Gastrocnemius medialis (tissue), 4 donors: ENCODE measurements at regions not wholly inside any gene's neighbourhood (a gene's known extent, or its start where the extent isn't known, plus 50 kb on each side); places are given as distances from the start of the nearest gene placed in this dataset.

ENCODE experiments used
- ATAC-seq, 2 donors: fragments of 150-250 bp; one replicate each; pipeline ENCODE4 v1.9.1; 2016
- DNase-seq, 2 donors: peaks; one replicate each; pipeline ENCODE4 v3.0.0-alpha.2; 2019
- H3K27ac ChIP-seq, 4 donors: fragments of 200-600 bp; sonication (generic); 1 replicate in 1 of 4; 2 replicates in 3 of 4; pipeline ENCODE4 v1.5.1; 2016 to 2018; ENCODE audit warnings: mild to moderate bottlenecking in 2 of 4, moderate library complexity in 1 of 4
- H3K27me3 ChIP-seq, 3 donors: fragments of 200-600 bp; sonication (generic) in 2 of 3; 1 replicate in 1 of 3; 2 replicates in 2 of 3; pipeline versions ENCODE4 v1.5.1 to v1.6.0; 2016 to 2019; ENCODE audit warnings: mild to moderate bottlenecking in 1 of 3, moderate library complexity in 1 of 3
- H3K36me3 ChIP-seq, 2 donors: fragments of 200-600 bp; sonication (generic) in 1 of 2; one replicate each; pipeline ENCODE4 v1.5.1; 2017 to 2018
- H3K4me1 ChIP-seq, 2 donors: fragments of 200-600 bp; sonication (generic) in 1 of 2; one replicate each; pipeline ENCODE4 v1.5.1; 2016 to 2017; ENCODE audit warnings: mild to moderate bottlenecking in 2 of 2
- H3K4me3 ChIP-seq, 4 donors: fragments of 200-600 bp; sonication (generic) in 3 of 4; 1 replicate in 1 of 4; 2 replicates in 3 of 4; pipeline ENCODE4 v1.5.1; 2016 to 2019; ENCODE audit warnings: mild to moderate bottlenecking in 2 of 4
- H3K9me3 ChIP-seq, 3 donors: fragments of 200-600 bp; sonication (generic) in 2 of 3; 1 replicate in 1 of 3; 2 replicates in 2 of 3; pipeline ENCODE4 v1.5.1; 2016 to 2019
- CTCF ChIP-seq, 5 experiments: fragments of 450-650 bp in 3 of 5; fragments of 200-600 bp in 2 of 5; sonication (generic) in 2 of 5; IDR thresholded peaks in 4 of 5; conservative IDR thresholded peaks in 1 of 5; 1 replicate in 4 of 5; 2 replicates in 1 of 5; pipeline ENCODE4 v1.5.1; 2016 to 2019; ENCODE audit warnings: antibody characterized with exemption in 5 of 5, mild to moderate bottlenecking in 3 of 5, moderate library complexity in 3 of 5
- POLR2A ChIP-seq, 2 donors: fragments of 450-650 bp; IDR thresholded peaks; one replicate each; pipeline ENCODE4 v1.6.1; 2017; ENCODE audit warnings: antibody characterized with exemption in 2 of 2, mild to moderate bottlenecking in 2 of 2, moderate library complexity in 2 of 2
- in situ Hi-C, 4 donors: fragments of 200-750 bp; cut with MboI; loops; one replicate each; pipeline versions ENCODE4 v1.15.0 to v1.8.0; 2017; ENCODE audit warnings: low sequenced_read_pairs in 4 of 4
- intact Hi-C: fragments of 100-400 bp; cut with DNase I; formaldehyde crosslinking; loops from one replicate; pipeline ENCODE4 v1.15.1; 2023; ENCODE audit warnings: low total_unique reads

- no peak overlapping the region for H3K27ac ChIP-seq
- no peak for TF ChIP-seq POLR2A (IDR thresholded peaks at IDR 0.05)
- TF ChIP-seq CTCF (IDR thresholded peaks at IDR 0.05 in 4 of 5, conservative IDR thresholded peaks at IDR 0.05 in 1 of 5): no peak
- DNase-seq: no peak
- H3K4me1 ChIP-seq: no peaks in the 10 kb centered on the region
- intact Hi-C loops (no loop called here), in situ Hi-C loops (no loop called here)
- H3K4me3 ChIP-seq: no peak overlapping the region
- no peak for ATAC-seq
- no peaks in the 10 kb centered on the region for H3K9me3 ChIP-seq
- H3K36me3 ChIP-seq: no peaks in the 10 kb centered on the region
- no peaks in the 10 kb centered on the region for H3K27me3 ChIP-seq
Observed at GRCh38 chr18:25705650-25706049, 353.7 kb upstream of the ZNF521 start.

GRCh38 chr18:25704494-25704893 is 352.5 kb upstream of the ZNF521 start:
- TF ChIP-seq CTCF (IDR thresholded peaks at IDR 0.05 in 4 of 5, conservative IDR thresholded peaks at IDR 0.05 in 1 of 5) (no peak), POLR2A (IDR thresholded peaks at IDR 0.05) (no peak)
- ATAC-seq (no peak), DNase-seq (no peak)
- Histone ChIP-seq H3K4me1 (no peaks in the 10 kb centered on the region), H3K4me3 (no peak overlapping the region), H3K9me3 (no peaks in the 10 kb centered on the region), H3K27ac (no peak overlapping the region), H3K36me3 (no peaks in the 10 kb centered on the region), H3K27me3 (no peaks in the 10 kb centered on the region)
- intact Hi-C loops: no loop called here
- in situ Hi-C loops: no loop called here

GRCh38 chr18:25704071-25704470 is 352.1 kb upstream of the ZNF521 start:
- no peak overlapping the region for H3K27ac ChIP-seq
- TF ChIP-seq CTCF (IDR thresholded peaks at IDR 0.05 in 4 of 5, conservative IDR thresholded peaks at IDR 0.05 in 1 of 5): no peak
- TF ChIP-seq POLR2A (IDR thresholded peaks at IDR 0.05): no peak
- no peak for ATAC-seq
- in situ Hi-C loops (no loop called here), intact Hi-C loops (no loop called here)
- no peaks in the 10 kb centered on the region for H3K27me3 ChIP-seq
- no peak overlapping the region for H3K4me3 ChIP-seq
- DNase-seq: no peak
- H3K9me3 ChIP-seq: no peaks in the 10 kb centered on the region
- H3K36me3 ChIP-seq: no peaks in the 10 kb centered on the region
- no peaks in the 10 kb centered on the region for H3K4me1 ChIP-seq

- Histone ChIP-seq H3K4me1 (no peaks in the 10 kb centered on the region), H3K36me3 (no peaks in the 10 kb centered on the region), H3K9me3 (no peaks in the 10 kb centered on the region), H3K27me3 (no peaks in the 10 kb centered on the region), H3K27ac (no peak overlapping the region), H3K4me3 (no peak overlapping the region)
- no peak for TF ChIP-seq POLR2A (IDR thresholded peaks at IDR 0.05)
- no peak for TF ChIP-seq CTCF (IDR thresholded peaks at IDR 0.05 in 4 of 5, conservative IDR thresholded peaks at IDR 0.05 in 1 of 5)
- intact Hi-C loops: no loop called here
- in situ Hi-C loops: no loop called here
- ATAC-seq (no peak), DNase-seq (no peak)
Observed at GRCh38 chr18:25701821-25702220, 349.9 kb upstream of the ZNF521 start.

GRCh38 chr18:25686960-25687500 is 335.1 kb upstream of the ZNF521 start:
- no peaks in the 10 kb centered on the region for H3K4me1 ChIP-seq
- no peak for DNase-seq
- intact Hi-C loops: no loop called here
- no peaks in the 10 kb centered on the region for H3K9me3 ChIP-seq
- ATAC-seq: no peak
- no peaks in the 10 kb centered on the region for H3K36me3 ChIP-seq
- H3K27me3 ChIP-seq: no peaks in the 10 kb centered on the region
- H3K4me3 ChIP-seq: no peak overlapping the region
- in situ Hi-C loops: no loop called here
- TF ChIP-seq POLR2A (IDR thresholded peaks at IDR 0.05) (no peak), CTCF (IDR thresholded peaks at IDR 0.05 in 4 of 5, conservative IDR thresholded peaks at IDR 0.05 in 1 of 5) (no peak)
- H3K27ac ChIP-seq: no peak overlapping the region
